ENCODE measurements at regions not wholly inside any gene's neighbourhood (a gene's known extent, or its start where the extent isn't known, plus 50 kb on each side); places are given as distances from the start of the nearest gene placed in this dataset.

- peaks cover 8% of the 10 kb centered on the region for H3K4me1 Mint-ChIP-seq
These were observed 56.3 kb upstream of the SPOPL start for GRCh38 chr2:138445227-138445626.

GRCh38 chr2:138446043-138446442 is 55.5 kb upstream of the SPOPL start:
- Mint-ChIP-seq H3K27me3 (no peaks in the 10 kb centered on the region), H3K36me3 (no peaks in the 10 kb centered on the region), H3K4me3 (no peak overlapping the region), H3K9me3 (no peaks in the 10 kb centered on the region), H3K4me1 (peaks cover 8% of the 10 kb centered on the region), H3K27ac (no peak overlapping the region)
- ATAC-seq (ENCODE audit: low read depth): no peak
- no peak for DNase-seq (ENCODE audit: low spot score in 2 of 2)

More at GRCh38 chr2:138445227-138445626, 56.3 kb upstream of the SPOPL start:
- H3K27ac Mint-ChIP-seq: no peak overlapping the region
- H3K9me3 Mint-ChIP-seq: no peaks in the 10 kb centered on the region
- no peak overlapping the region for H3K4me3 Mint-ChIP-seq
- ATAC-seq (ENCODE audit: low read depth) (no peak), DNase-seq (ENCODE audit: low spot score in 2 of 2) (no peak)
- no peaks in the 10 kb centered on the region for H3K36me3 Mint-ChIP-seq
- no peaks in the 10 kb centered on the region for H3K27me3 Mint-ChIP-seq

GRCh38 chr2:138447889-138448570 is 53.5 kb upstream of the SPOPL start:
- Mint-ChIP-seq H3K4me1 (peaks cover 5% of the 10 kb centered on the region), H3K27me3 (no peaks in the 10 kb centered on the region), H3K27ac (no peak overlapping the region), H3K9me3 (no peaks in the 10 kb centered on the region), H3K4me3 (no peak overlapping the region), H3K36me3 (no peaks in the 10 kb centered on the region)
- ATAC-seq (ENCODE audit: low read depth): no peak
- no peak for DNase-seq (ENCODE audit: low spot score in 2 of 2)

Data from memory B cell (primary cell).